ENCODE measurements at regions not wholly inside any gene's neighbourhood (a gene's known extent, or its start where the extent isn't known, plus 50 kb on each side); places are given as distances from the start of the nearest gene placed in this dataset.

- ATAC-seq: no peak
- H3K4me3 Mint-ChIP-seq: no peak overlapping the region
- H3K27ac Mint-ChIP-seq: no peak overlapping the region
- H3K36me3 Mint-ChIP-seq: no peaks in the 10 kb centered on the region
- DNase-seq (ENCODE audit: low spot score in 2 of 2): no peak
- no peaks in the 10 kb centered on the region for H3K4me1 Mint-ChIP-seq
- peaks cover 14% of the 10 kb centered on the region for H3K9me3 Mint-ChIP-seq
Observed at GRCh38 chr1:79290927-79291474, 284.5 kb upstream of the ADGRL4 start.

DNA sequence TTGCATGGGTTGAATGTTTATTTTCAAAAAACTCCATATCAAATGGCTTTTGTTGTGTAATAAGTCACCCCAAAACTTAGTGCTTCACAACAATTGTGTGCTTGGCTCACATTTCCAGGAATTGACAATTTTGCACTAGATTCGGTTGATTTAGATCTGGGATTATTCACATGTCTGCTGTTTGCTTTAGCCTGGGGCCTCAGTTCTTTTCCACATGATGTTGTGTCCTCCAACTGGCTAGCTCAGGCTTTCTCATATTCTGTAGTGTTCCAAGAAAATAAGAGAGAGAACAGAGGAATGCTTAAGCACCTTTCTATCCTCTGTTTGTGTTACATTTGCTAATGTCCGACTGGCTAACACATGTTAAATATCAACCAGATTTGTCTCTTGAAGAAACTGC, 281.5 kb upstream of the ADGRL4 start:
- Mint-ChIP-seq H3K9me3 (peaks cover 11% of the 10 kb centered on the region), H3K36me3 (no peaks in the 10 kb centered on the region), H3K4me3 (no peak overlapping the region), H3K4me1 (no peaks in the 10 kb centered on the region), H3K27ac (no peak overlapping the region)
- no peak for ATAC-seq
- DNase-seq (ENCODE audit: low spot score in 2 of 2): no peak

DNA sequence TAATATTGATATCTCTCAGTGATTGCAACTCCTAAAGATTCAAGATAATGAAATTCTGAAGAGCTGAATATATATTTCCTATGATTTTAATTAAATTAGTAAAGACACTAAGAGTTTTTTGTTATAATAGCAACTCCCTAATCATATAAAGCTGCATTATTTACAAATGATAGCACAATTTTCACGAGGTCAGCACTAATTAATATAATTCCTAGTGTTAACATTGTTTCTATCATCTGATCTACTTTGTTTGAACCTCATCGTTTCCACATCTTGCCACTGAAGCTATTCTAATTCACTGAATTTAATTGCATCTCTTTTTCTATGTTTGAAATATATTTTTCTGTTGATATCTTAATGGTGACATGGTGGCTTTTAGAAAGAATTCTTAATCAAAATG, 279.1 kb upstream of the ADGRL4 start:
- H3K4me3 Mint-ChIP-seq: no peak overlapping the region
- ATAC-seq (no peak), DNase-seq (ENCODE audit: low spot score in 2 of 2) (no peak)
- H3K9me3 Mint-ChIP-seq: peaks cover 10% of the 10 kb centered on the region
- H3K36me3 Mint-ChIP-seq: no peaks in the 10 kb centered on the region
- no peak overlapping the region for H3K27ac Mint-ChIP-seq
- H3K4me1 Mint-ChIP-seq: no peaks in the 10 kb centered on the region

- ATAC-seq: no peak
- no peaks in the 10 kb centered on the region for H3K36me3 Mint-ChIP-seq
- no peak for DNase-seq (ENCODE audit: low spot score in 2 of 2)
- H3K27ac Mint-ChIP-seq: no peak overlapping the region
- H3K4me1 Mint-ChIP-seq: no peaks in the 10 kb centered on the region
- peaks cover 6% of the 10 kb centered on the region for H3K9me3 Mint-ChIP-seq
- H3K4me3 Mint-ChIP-seq: no peak overlapping the region
Observed at GRCh38 chr1:79283451-79283850, 276.9 kb upstream of the ADGRL4 start.

GRCh38 chr1:79281442-79281841, 274.9 kb upstream of the ADGRL4 start:
- Mint-ChIP-seq H3K9me3 (peaks cover 9% of the 10 kb centered on the region), H3K4me3 (no peak overlapping the region), H3K4me1 (no peaks in the 10 kb centered on the region), H3K36me3 (no peaks in the 10 kb centered on the region), H3K27ac (no peak overlapping the region)
- DNase-seq (ENCODE audit: low spot score in 2 of 2) (no peak), ATAC-seq (no peak)

GRCh38 chr1:79271759-79272158, 265.2 kb upstream of the ADGRL4 start:
- ATAC-seq (no peak), DNase-seq (ENCODE audit: low spot score in 2 of 2) (no peak)
- Mint-ChIP-seq H3K9me3 (peaks cover 8% of the 10 kb centered on the region), H3K4me1 (no peaks in the 10 kb centered on the region), H3K36me3 (no peaks in the 10 kb centered on the region), H3K27ac (no peak overlapping the region), H3K4me3 (no peak overlapping the region)

DNA sequence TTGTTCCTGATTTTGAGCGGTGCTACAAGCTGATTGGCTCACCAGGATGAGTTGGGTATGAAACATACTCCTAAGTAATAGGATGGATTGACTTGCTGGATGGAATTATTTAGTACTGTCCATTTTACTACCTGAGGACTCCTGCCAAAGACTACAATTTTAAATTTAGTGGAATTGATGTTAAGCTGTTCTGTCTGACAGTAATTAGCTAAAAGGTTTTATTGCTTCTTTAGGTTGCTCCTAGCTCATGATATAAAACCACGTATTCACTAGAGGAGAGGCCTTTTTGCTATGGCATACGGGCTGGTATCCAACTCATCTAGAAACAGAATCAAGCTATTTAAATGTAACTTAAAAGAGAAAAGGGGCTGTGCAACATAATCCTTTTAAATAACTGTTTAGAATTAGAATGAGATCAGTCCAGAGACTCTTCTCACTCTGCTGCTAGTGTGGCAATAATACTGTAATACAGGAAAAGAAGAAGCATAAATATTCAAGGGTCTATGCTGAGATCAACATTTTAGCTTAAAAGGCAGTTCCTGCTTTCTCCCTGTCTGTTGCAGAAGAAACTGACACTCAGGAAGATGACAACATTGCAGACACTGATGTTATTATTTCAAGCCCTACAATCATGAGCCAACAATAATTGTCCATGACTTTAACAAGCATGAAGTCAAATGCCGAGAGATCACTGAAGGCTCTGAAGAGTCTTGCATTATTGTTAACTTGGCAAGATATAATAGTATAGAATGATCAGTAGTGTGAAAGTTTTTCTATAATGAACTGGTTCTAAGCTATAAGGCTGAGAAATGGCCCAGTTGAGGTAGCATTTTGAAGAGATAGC, 258.7 kb upstream of the ADGRL4 start:
- Mint-ChIP-seq H3K4me1 (no peaks in the 10 kb centered on the region), H3K9me3 (no peaks in the 10 kb centered on the region), H3K27ac (no peak overlapping the region), H3K4me3 (no peak overlapping the region), H3K36me3 (no peaks in the 10 kb centered on the region)
- ATAC-seq (no peak), DNase-seq (ENCODE audit: low spot score in 2 of 2) (no peak)

- DNase-seq (ENCODE audit: low spot score in 2 of 2): no peak
- peaks cover 1% of the 10 kb centered on the region for H3K9me3 Mint-ChIP-seq
- no peak overlapping the region for H3K27ac Mint-ChIP-seq
- H3K36me3 Mint-ChIP-seq: no peaks in the 10 kb centered on the region
- no peak for ATAC-seq
- H3K4me3 Mint-ChIP-seq: no peak overlapping the region
- H3K4me1 Mint-ChIP-seq: no peaks in the 10 kb centered on the region
Observed at GRCh38 chr1:79264285-79264684, 257.8 kb upstream of the ADGRL4 start.

DNA sequence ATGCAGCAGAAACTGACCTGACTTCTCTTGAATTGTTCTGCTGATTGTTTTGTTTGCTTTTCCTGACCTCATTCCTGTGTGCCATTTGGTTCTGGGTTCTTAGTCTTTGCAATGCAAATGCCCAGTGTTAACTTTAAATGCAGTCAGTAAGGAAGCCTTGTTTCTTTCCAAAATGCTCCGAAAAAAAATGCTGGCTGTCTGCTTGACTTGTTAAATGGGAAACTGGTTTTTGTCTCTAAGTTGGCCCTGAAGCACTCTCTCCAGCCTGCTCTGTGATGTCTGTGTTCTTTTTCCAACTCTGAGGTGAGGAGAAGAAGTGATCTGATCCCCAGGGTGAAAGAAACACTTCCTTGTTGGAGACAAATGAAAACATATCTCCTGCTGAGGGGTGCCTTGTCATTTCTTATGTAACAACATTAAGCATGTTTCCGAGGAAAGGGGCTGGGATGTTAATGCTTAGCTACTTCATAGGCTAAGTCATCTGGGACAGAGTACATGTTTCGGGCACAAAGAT, 256.3 kb upstream of the ADGRL4 start:
- Mint-ChIP-seq H3K4me1 (no peaks in the 10 kb centered on the region), H3K36me3 (no peaks in the 10 kb centered on the region), H3K27ac (no peak overlapping the region), H3K4me3 (no peak overlapping the region), H3K9me3 (peaks cover 2% of the 10 kb centered on the region)
- DNase-seq (ENCODE audit: low spot score in 2 of 2): no peak
- ATAC-seq: no peak

DNA sequence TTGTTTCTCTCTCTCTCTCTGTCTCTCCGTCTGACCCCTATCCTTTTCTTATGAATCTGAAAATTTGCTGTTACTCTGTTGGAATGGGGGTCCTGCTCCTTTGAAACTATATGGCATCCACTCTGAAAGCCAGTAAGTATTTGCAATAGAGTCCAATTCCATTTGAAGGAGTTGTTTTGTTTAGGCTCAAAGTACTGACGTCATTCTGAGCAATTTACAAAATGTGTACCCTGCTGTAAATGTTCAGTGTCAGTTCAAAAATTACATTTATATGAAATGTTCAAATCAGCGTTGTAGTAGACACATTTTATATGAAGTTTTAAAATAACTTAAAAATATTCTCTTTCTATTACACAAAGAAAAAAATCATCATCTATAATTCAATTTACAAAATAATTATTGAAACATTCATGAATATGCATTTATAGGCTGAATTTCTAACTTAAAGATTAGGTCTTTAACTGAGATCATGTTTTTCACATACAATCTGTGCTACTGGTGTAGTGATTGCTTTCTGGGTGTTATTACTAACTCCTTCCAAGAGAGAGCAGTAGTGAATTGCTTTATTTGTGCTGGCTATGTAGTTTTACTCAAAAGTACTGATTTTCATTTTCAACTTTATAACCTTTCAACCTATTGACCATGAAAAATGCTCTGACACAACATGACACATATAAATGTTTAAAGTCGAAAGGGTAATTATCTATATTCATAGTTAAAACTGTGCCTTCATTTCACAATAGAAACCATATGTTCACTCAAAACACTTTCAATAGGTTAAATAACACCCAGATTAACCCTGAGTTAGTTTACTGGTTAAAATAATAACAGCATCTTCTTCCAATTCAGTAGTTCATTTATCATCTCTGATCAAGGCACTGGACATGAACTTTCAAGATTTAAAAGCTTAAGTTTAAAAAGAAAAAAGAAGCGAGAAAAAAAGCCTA, 253.1 kb upstream of the ADGRL4 start:
- Mint-ChIP-seq H3K4me3 (no peak overlapping the region), H3K27ac (no peak overlapping the region), H3K4me1 (no peaks in the 10 kb centered on the region), H3K9me3 (peaks cover 2% of the 10 kb centered on the region), H3K36me3 (no peaks in the 10 kb centered on the region)
- DNase-seq (ENCODE audit: low spot score in 2 of 2) (no peak), ATAC-seq (no peak)

- Mint-ChIP-seq H3K27ac (no peak overlapping the region), H3K36me3 (no peaks in the 10 kb centered on the region), H3K4me1 (no peaks in the 10 kb centered on the region), H3K9me3 (peaks cover 5% of the 10 kb centered on the region), H3K4me3 (no peak overlapping the region)
- no peak for DNase-seq (ENCODE audit: low spot score in 2 of 2)
- no peak for ATAC-seq
Observed at GRCh38 chr1:79255421-79255820, 248.9 kb upstream of the ADGRL4 start.

DNA sequence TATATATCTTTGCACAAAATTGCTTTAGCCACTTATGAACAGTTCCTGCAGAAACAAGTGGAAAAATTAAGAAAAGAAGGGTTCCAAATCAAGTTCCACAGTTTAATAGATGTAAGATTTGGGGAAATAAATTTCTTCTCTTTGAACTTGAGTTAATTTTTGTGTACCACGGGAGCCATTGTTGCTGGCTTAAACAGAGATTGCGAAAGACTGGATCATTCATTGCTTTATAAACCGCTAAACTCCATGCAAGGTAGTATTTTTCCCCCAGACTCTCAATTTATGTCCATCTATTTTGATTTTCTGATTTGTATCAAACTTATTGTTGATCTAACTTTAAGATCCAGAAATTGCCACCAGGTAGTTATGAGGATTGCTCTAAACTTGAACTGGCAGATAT, 246.1 kb upstream of the ADGRL4 start:
- Mint-ChIP-seq H3K36me3 (no peaks in the 10 kb centered on the region), H3K4me3 (no peak overlapping the region), H3K27ac (no peak overlapping the region), H3K4me1 (no peaks in the 10 kb centered on the region), H3K9me3 (peaks cover 9% of the 10 kb centered on the region)
- DNase-seq (ENCODE audit: low spot score in 2 of 2): no peak
- no peak for ATAC-seq

DNA sequence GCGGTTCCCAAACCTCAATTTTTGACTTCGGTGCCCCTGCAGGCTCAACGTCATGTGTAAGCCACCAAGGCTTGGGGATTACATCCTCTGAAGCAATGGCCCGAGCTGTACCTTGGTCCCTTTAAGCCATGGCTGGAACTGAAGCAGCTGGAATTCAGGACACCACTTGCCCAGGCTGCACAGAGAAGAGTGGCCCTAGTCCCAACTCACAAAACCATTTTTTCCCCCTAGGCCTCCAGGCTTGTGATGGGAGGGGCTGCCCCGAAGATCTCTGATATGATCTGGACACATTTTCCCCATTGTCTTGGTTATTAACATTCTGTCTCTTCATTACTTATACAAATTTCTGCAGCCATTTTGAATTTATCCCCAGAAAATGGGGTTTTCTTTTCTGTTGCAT, 233.3 kb upstream of the ADGRL4 start:
- H3K9me3 Mint-ChIP-seq: peaks cover 23% of the 10 kb centered on the region
- no peaks in the 10 kb centered on the region for H3K36me3 Mint-ChIP-seq
- H3K4me1 Mint-ChIP-seq: no peaks in the 10 kb centered on the region
- DNase-seq (ENCODE audit: low spot score in 2 of 2) (no peak), ATAC-seq (no peak)
- no peak overlapping the region for H3K27ac Mint-ChIP-seq
- no peak overlapping the region for H3K4me3 Mint-ChIP-seq

DNA sequence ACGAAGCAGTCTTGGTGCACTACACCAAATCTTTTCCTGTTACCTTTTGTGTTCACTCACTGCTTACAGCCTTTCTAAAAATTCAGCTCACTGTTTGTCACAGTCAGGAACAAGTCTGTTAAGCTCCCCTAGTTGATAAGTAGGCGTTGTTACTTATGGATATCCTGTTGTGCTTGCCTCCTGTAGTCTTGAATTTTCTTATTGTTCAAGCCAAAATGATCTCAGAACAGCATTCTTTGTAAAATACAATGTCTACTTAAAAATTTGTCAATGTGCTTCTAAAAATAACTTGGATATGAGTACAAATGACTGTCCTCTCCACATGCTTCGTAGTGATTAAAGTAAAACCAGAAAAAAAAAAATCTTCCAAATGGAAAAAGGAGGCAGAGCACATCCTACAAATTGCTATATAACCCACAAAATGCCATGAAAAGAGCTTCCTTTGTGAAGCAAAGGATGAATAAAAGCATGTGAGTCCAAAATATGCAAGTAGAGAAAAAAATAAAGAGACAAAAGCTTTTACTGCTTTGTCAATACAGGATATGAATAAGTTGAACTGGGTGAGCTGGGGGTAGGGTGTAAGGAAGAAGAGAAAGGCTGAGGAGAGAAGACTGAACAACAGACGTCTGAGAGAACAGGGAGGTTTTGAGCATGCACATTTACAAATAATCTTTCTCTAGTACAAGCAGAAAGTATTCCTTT, 228.9 kb upstream of the ADGRL4 start:
- DNase-seq (ENCODE audit: low spot score in 2 of 2) (no peak), ATAC-seq (no peak)
- Mint-ChIP-seq H3K9me3 (peaks cover 16% of the 10 kb centered on the region), H3K4me3 (no peak overlapping the region), H3K27ac (no peak overlapping the region), H3K4me1 (no peaks in the 10 kb centered on the region), H3K36me3 (no peaks in the 10 kb centered on the region)

- Mint-ChIP-seq H3K4me1 (no peaks in the 10 kb centered on the region), H3K4me3 (no peak overlapping the region), H3K36me3 (no peaks in the 10 kb centered on the region), H3K27ac (no peak overlapping the region), H3K9me3 (peaks cover 9% of the 10 kb centered on the region)
- no peak for DNase-seq (ENCODE audit: low spot score in 2 of 2)
- no peak for ATAC-seq
Observed at GRCh38 chr1:79232818-79233217, 226.3 kb upstream of the ADGRL4 start.

Measured in stimulated activated effector memory CD8-positive, alpha-beta T cell treated with anti-CD3 and anti-CD28 coated beads, Interleukin-12 subunit alpha, Interleukin-12 subunit beta, amount 100 ng/mL, for 72 hours (primary cell).